Thoracic aorta (tissue), 2 donors: ENCODE measurements at regions not wholly inside any gene's neighbourhood (a gene's known extent, or its start where the extent isn't known, plus 50 kb on each side); places are given as distances from the start of the nearest gene placed in this dataset.

ENCODE experiments used
- ATAC-seq: fragments of 150-250 bp; one replicate; pipeline ENCODE4 v1.8.0; 2017; ENCODE audit warnings: low read depth; ENCODE audit not compliant: insufficient number of reproducible peaks, low FRiP score
- DNase-seq: peaks from one replicate; pipeline ENCODE4 v3.0.0-alpha.2; 2020; ENCODE audit warnings: low spot score
- H3K27ac ChIP-seq, 2 donors: fragments of 200-600 bp; sonication (generic); 1 replicate in 1 of 2; 2 replicates in 1 of 2; pipeline ENCODE4 v1.5.1; 2016; ENCODE audit warnings: mild to moderate bottlenecking in 2 of 2, moderate library complexity in 2 of 2
- H3K27me3 ChIP-seq: fragments of 200-600 bp; sonication (generic); replicated peaks from 2 replicates; pipeline ENCODE4 v1.6.0; 2016; ENCODE audit warnings: mild to moderate bottlenecking; ENCODE audit not compliant: insufficient read depth
- H3K36me3 ChIP-seq: fragments of 200-600 bp; sonication (generic); one replicate; pipeline ENCODE4 v1.5.1; 2016
- H3K4me1 ChIP-seq, 2 donors: fragments of 200-600 bp; sonication (generic); 1 replicate in 1 of 2; 2 replicates in 1 of 2; pipeline versions ENCODE4 v1.5.1 to v1.6.0; 2016; ENCODE audit warnings: low read depth in 2 of 2, mild to moderate bottlenecking in 1 of 2; ENCODE audit not compliant: control insufficient read depth in 1 of 2
- H3K4me3 ChIP-seq: fragments of 200-600 bp; sonication (generic); 2 replicates; pipeline ENCODE4 v1.5.1; 2016; ENCODE audit warnings: mild to moderate bottlenecking
- H3K9me3 ChIP-seq: fragments of 200-600 bp; sonication (generic); 2 replicates; pipeline ENCODE4 v1.5.1; 2016
- TF ChIP-seq, protein P1 (sequence below): fragments of 200-600 bp; sonication (generic); IDR thresholded peaks from one replicate; pipeline ENCODE4 v1.5.1; 2019; ENCODE audit warnings: antibody characterized with exemption

DNA sequence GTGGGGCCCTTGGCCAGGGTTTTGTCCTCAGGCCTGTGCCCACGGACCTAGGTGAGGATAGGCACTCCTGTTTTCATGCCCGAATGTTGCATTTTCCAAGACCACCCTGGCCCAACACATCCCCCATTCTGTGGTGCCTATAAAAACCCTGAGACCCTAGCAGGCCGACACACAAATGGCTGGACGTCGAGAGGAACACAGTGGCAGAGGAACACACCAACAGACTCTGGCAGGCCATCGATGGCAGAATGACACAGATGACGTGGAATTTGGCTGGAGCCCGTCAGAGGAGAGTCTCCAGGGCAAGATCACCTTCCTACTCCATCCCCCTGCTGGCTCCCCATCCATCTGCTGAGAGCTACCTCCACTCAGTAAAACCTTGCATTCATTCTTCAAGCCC lies 898.8 kb downstream of the ANKRD7 start:
- Histone ChIP-seq H3K27ac (no peak overlapping the region), H3K4me1 (no peaks in the 10 kb centered on the region), H3K27me3 (no peaks in the 10 kb centered on the region), H3K4me3 (no peak overlapping the region), H3K36me3 (no peaks in the 10 kb centered on the region), H3K9me3 (no peaks in the 10 kb centered on the region)
- DNase-seq: no peak
- ATAC-seq: no peak
- TF ChIP-seq, protein P1, sequence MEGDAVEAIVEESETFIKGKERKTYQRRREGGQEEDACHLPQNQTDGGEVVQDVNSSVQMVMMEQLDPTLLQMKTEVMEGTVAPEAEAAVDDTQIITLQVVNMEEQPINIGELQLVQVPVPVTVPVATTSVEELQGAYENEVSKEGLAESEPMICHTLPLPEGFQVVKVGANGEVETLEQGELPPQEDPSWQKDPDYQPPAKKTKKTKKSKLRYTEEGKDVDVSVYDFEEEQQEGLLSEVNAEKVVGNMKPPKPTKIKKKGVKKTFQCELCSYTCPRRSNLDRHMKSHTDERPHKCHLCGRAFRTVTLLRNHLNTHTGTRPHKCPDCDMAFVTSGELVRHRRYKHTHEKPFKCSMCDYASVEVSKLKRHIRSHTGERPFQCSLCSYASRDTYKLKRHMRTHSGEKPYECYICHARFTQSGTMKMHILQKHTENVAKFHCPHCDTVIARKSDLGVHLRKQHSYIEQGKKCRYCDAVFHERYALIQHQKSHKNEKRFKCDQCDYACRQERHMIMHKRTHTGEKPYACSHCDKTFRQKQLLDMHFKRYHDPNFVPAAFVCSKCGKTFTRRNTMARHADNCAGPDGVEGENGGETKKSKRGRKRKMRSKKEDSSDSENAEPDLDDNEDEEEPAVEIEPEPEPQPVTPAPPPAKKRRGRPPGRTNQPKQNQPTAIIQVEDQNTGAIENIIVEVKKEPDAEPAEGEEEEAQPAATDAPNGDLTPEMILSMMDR: no peak

DNA sequence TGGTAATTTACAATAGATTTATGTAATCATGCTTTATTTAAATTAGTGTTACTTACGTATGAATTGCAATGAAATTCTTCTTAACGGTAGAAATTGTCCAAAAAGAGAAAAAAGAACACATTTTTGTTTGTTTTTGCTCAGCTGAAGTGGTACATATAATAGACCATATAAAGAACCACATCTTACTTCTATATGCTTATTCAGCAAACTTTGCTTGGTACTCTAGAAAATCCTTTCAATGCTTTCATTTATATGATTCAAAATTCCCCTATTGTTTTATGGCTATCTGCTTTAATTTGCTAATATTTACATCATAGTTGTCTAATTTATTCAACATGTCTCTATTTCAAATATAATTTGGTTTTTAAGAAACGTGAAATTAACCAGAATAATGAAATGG lies 903.2 kb downstream of the ANKRD7 start:
- no peaks in the 10 kb centered on the region for H3K4me1 ChIP-seq
- H3K36me3 ChIP-seq: no peaks in the 10 kb centered on the region
- no peaks in the 10 kb centered on the region for H3K9me3 ChIP-seq
- no peak overlapping the region for H3K4me3 ChIP-seq
- ATAC-seq: no peak
- no peaks in the 10 kb centered on the region for H3K27me3 ChIP-seq
- TF ChIP-seq, protein P1: no peak
- H3K27ac ChIP-seq: no peak overlapping the region
- no peak for DNase-seq

DNA sequence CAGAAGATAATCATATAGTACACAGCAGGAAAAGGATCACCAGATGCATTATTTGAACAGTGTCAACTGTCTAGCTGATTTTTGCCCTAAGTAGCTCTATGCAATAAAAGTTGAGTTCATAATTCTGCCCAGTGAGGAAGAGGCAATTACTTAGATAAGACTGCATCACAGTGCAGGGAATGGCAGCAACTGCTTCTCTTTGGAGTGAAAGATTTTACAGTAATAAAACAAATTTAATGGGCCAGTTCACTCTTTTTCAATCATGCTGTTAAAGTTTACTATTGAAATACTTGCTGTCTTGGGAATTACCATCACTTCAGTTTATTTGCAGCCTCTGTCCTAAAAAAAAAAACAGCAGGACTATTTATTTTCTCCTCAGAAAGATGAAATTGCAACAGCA lies 907.9 kb downstream of the ANKRD7 start:
- Histone ChIP-seq H3K4me3 (no peak overlapping the region), H3K9me3 (peaks cover 3% of the 10 kb centered on the region), H3K4me1 (no peaks in the 10 kb centered on the region), H3K27ac (no peak overlapping the region), H3K27me3 (no peaks in the 10 kb centered on the region), H3K36me3 (no peaks in the 10 kb centered on the region)
- DNase-seq: no peak
- TF ChIP-seq, protein P1: no peak
- ATAC-seq: no peak

DNA sequence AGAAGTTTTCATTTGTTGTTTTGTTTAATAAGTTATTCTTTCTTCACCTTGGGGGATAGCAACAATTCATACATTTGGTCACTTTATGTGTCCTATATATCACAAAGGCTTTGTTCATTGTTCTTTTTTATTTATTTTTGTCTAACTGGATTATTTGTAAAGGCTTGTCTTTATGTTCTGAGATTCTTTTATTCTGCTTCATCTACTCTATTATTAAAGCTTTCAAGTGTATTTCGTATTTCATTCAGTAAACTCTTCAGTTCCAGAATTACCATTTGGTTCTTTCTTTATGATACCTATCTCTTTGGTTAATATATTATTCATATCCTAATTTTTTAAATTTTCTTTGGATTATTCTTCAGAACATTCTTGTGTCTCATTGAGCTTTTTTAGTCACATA lies 942.9 kb downstream of the ANKRD7 start:
- Histone ChIP-seq H3K36me3 (no peaks in the 10 kb centered on the region), H3K27me3 (no peaks in the 10 kb centered on the region), H3K4me3 (no peak overlapping the region), H3K4me1 (no peaks in the 10 kb centered on the region), H3K27ac (no peak overlapping the region), H3K9me3 (peaks cover 8% of the 10 kb centered on the region)
- DNase-seq (no peak), ATAC-seq (no peak)
- TF ChIP-seq, protein P1: no peak

DNA sequence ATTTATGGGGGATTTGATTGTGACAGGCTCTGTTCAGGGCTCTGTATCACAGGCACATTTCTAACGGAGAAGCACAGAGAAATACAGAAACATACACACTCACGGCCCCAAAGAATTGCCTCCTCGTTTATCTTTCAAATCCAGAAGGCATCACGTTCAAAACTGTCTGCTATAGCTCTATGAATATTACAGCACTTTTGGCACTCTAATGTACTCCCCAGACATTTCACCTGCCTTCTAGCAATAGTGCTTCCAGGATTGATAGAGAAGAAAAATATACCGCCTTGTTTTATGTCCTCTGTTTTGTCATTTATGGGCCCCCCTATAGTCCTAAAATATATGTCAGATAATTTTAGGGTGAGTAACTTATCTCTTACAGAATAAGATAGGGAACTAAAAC lies 947.5 kb downstream of the ANKRD7 start:
- ATAC-seq (no peak), DNase-seq (no peak)
- no peak overlapping the region for H3K27ac ChIP-seq
- H3K27me3 ChIP-seq: no peaks in the 10 kb centered on the region
- H3K36me3 ChIP-seq: no peaks in the 10 kb centered on the region
- H3K9me3 ChIP-seq: peaks cover 8% of the 10 kb centered on the region
- TF ChIP-seq, protein P1: no peak
- no peaks in the 10 kb centered on the region for H3K4me1 ChIP-seq
- no peak overlapping the region for H3K4me3 ChIP-seq
